Osteoblast (primary cell): ENCODE measurements at regions not wholly inside any gene's neighbourhood (a gene's known extent, or its start where the extent isn't known, plus 50 kb on each side); places are given as distances from the start of the nearest gene placed in this dataset.

Experiments
- DNase-seq: peaks from one replicate; pipeline ENCODE4 v3.0.0; 2011; ENCODE audit warnings: low spot score, mixed read lengths; ENCODE audit not compliant: insufficient read length; ENCODE audit errors: missing footprints
- H2AFZ ChIP-seq: 2 replicates; pipeline ENCODE4 v1.6.0; 2011; ENCODE audit warnings: mild to moderate bottlenecking, low read length
- H3K27ac ChIP-seq: 2 replicates; pipeline ENCODE4 v1.5.1; 2011; ENCODE audit warnings: mild to moderate bottlenecking, low read depth, low read length, moderate library complexity
- H3K27me3 ChIP-seq: 2 replicates; pipeline ENCODE4 v1.6.0; 2012; ENCODE audit warnings: mild to moderate bottlenecking, control low read depth, inconsistent platforms, low read length, moderate library complexity; ENCODE audit not compliant: insufficient read depth
- H3K36me3 ChIP-seq: 2 replicates; pipeline ENCODE4 v1.5.1; 2011; ENCODE audit warnings: mild to moderate bottlenecking, low read length, control low read depth, moderate library complexity; ENCODE audit not compliant: insufficient read depth
- H3K4me1 ChIP-seq: 2 replicates; pipeline ENCODE4 v1.5.1; 2011; ENCODE audit warnings: mild to moderate bottlenecking, low read length, control low read depth, moderate library complexity; ENCODE audit not compliant: insufficient read depth
- H3K4me2 ChIP-seq: 2 replicates; pipeline ENCODE4 v1.6.0; 2011; ENCODE audit warnings: mild to moderate bottlenecking, low read length; ENCODE audit not compliant: insufficient read depth
- H3K4me3 ChIP-seq: fragments of 200-600 bp; sonication (generic); 3 replicates; pipeline ENCODE4 v1.5.1; 2012; ENCODE audit warnings: mild to moderate bottlenecking, low read length, inconsistent platforms; ENCODE audit not compliant: insufficient read depth
- H3K79me2 ChIP-seq: 2 replicates; pipeline ENCODE4 v1.6.0; 2012; ENCODE audit warnings: mild to moderate bottlenecking, low read length, control low read depth, inconsistent platforms; ENCODE audit not compliant: insufficient read depth
- H3K9me3 ChIP-seq: 2 replicates; pipeline ENCODE4 v1.5.1; 2011; ENCODE audit warnings: low read depth, low read length, control low read depth
- H4K20me1 ChIP-seq: 2 replicates; pipeline ENCODE4 v1.6.0; 2012; ENCODE audit warnings: mild to moderate bottlenecking, low read length, control low read depth; ENCODE audit not compliant: insufficient read depth
- CTCF ChIP-seq: IDR thresholded peaks from 2 replicates; pipeline ENCODE4 v1.5.1; 2011; ENCODE audit warnings: mild to moderate bottlenecking, low read depth, low read length, moderate library complexity; ENCODE audit errors: extremely low read depth

- no peak overlapping the region for H3K27ac ChIP-seq
- peaks cover 11% of the 10 kb centered on the region for H3K4me1 ChIP-seq
- no peak for TF ChIP-seq CTCF
- H3K4me3 ChIP-seq = no peak overlapping the region
- no peaks in the 10 kb centered on the region for H3K36me3 ChIP-seq
- H3K9me3 ChIP-seq = no peaks in the 10 kb centered on the region
- H2AFZ ChIP-seq = no peak overlapping the region
- DNase-seq = no peak
- H4K20me1 ChIP-seq = no peaks in the 10 kb centered on the region
- no peaks in the 10 kb centered on the region for H3K79me2 ChIP-seq
- no peak overlapping the region for H3K4me2 ChIP-seq
- no peaks in the 10 kb centered on the region for H3K27me3 ChIP-seq
These were observed 57.2 kb upstream of the SMNDC1 start for GRCh38 chr10:110361800-110362456.

GRCh38 chr10:110363572-110364411 is 59.1 kb upstream of the SMNDC1 start:
- DNase-seq = no peak
- Histone ChIP-seq H3K36me3 (no peaks in the 10 kb centered on the region), H3K9me3 (no peaks in the 10 kb centered on the region), H3K27ac (no peak overlapping the region), H3K4me2 (no peak overlapping the region), H3K79me2 (no peaks in the 10 kb centered on the region), H3K27me3 (no peaks in the 10 kb centered on the region), H4K20me1 (no peaks in the 10 kb centered on the region), H3K4me3 (no peak overlapping the region), H3K4me1 (no peaks in the 10 kb centered on the region), H2AFZ (no peak overlapping the region)
- TF ChIP-seq CTCF = no peak

GRCh38 chr10:110364531-110364937 is 59.8 kb upstream of the SMNDC1 start:
- H2AFZ ChIP-seq = no peak overlapping the region
- H3K27me3 ChIP-seq = no peaks in the 10 kb centered on the region
- no peaks in the 10 kb centered on the region for H4K20me1 ChIP-seq
- H3K4me1 ChIP-seq = no peaks in the 10 kb centered on the region
- no peak overlapping the region for H3K4me3 ChIP-seq
- H3K9me3 ChIP-seq = no peaks in the 10 kb centered on the region
- DNase-seq = no peak
- no peaks in the 10 kb centered on the region for H3K36me3 ChIP-seq
- TF ChIP-seq CTCF = no peak
- no peaks in the 10 kb centered on the region for H3K79me2 ChIP-seq
- H3K27ac ChIP-seq = no peak overlapping the region
- no peak overlapping the region for H3K4me2 ChIP-seq
